CD4-positive, alpha-beta T cell treated with Interleukin-15 for 1 hour (primary cell): ENCODE measurements at regions not wholly inside any gene's neighbourhood (a gene's known extent, or its start where the extent isn't known, plus 50 kb on each side); places are given as distances from the start of the nearest gene placed in this dataset.
"Not testable (repeated sequence)": the region's sequence is repeated elsewhere in the genome, so short reads cannot be mapped to it uniquely, and the experiment has no call there.

Source experiments
- DNase-seq: peaks from one replicate; pipeline ENCODE4 v3.0.0-alpha.2; 2020

GRCh38 chr4:128444544-128445302 lies 157.1 kb upstream of the PGRMC2 start:
- DNase-seq: no peak

GRCh38 chr4:128440923-128441322 lies 153.3 kb upstream of the PGRMC2 start:
- DNase-seq: no peak

GRCh38 chr4:128437023-128437422 lies 149.4 kb upstream of the PGRMC2 start:
- DNase-seq: not testable (repeated sequence)

GRCh38 chr4:128429023-128429613 lies 141.5 kb upstream of the PGRMC2 start:
- not testable (repeated sequence) for DNase-seq

GRCh38 chr4:128428397-128428796 lies 140.8 kb upstream of the PGRMC2 start:
- DNase-seq: no peak

- no peak for DNase-seq
These were observed 140.3 kb upstream of the PGRMC2 start for GRCh38 chr4:128427832-128428366.

GRCh38 chr4:128424527-128425497 lies 137.2 kb upstream of the PGRMC2 start:
- DNase-seq: no peak

GRCh38 chr4:128422296-128422695 lies 134.7 kb upstream of the PGRMC2 start:
- not testable (repeated sequence) for DNase-seq

GRCh38 chr4:128416921-128417320 lies 129.3 kb upstream of the PGRMC2 start:
- DNase-seq: no peak

GRCh38 chr4:128410037-128410436 lies 122.4 kb upstream of the PGRMC2 start:
- DNase-seq: no peak

- DNase-seq: no peak
These were observed 116.0 kb upstream of the PGRMC2 start for GRCh38 chr4:128403586-128403985.

GRCh38 chr4:128394778-128395177 lies 107.2 kb upstream of the PGRMC2 start:
- no peak for DNase-seq

- no peak for DNase-seq
These were observed 105.6 kb upstream of the PGRMC2 start for GRCh38 chr4:128393101-128393704.

GRCh38 chr4:128390475-128390996 lies 102.9 kb upstream of the PGRMC2 start:
- no peak for DNase-seq

GRCh38 chr4:128388796-128389195 lies 101.2 kb upstream of the PGRMC2 start:
- no peak for DNase-seq

GRCh38 chr4:128388352-128388630 lies 100.7 kb upstream of the PGRMC2 start:
- no peak for DNase-seq

- no peak for DNase-seq
These were observed 100.2 kb upstream of the PGRMC2 start for GRCh38 chr4:128387600-128388351.

- no peak for DNase-seq
These were observed 99.4 kb upstream of the PGRMC2 start for GRCh38 chr4:128386761-128387599.

GRCh38 chr4:128385683-128386304 lies 98.2 kb upstream of the PGRMC2 start:
- DNase-seq: no peak
